ENCODE measurements at regions not wholly inside any gene's neighbourhood (a gene's known extent, or its start where the extent isn't known, plus 50 kb on each side); places are given as distances from the start of the nearest gene placed in this dataset.

DNA sequence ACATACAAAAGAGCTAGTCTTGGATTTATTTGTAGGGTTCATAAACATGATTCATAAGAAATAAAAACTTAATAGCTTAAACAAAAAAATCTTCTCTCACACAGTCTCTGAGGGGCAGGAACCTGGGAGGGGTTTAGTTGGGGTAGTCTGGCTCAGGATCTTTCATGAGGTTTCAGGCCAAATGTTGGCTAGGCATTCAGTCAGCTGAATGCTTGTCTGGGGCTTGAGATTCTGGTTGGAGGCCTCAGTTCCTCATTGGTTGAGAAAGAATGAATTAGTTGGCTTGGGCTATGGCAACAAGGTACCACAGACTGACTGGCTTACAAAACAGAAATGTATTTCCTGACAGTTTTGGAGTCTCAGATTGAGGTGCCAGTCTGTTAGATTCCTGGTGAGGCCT, 74.3 kb downstream of the ANKRD7 start:
- no peak for DNase-seq

DNA sequence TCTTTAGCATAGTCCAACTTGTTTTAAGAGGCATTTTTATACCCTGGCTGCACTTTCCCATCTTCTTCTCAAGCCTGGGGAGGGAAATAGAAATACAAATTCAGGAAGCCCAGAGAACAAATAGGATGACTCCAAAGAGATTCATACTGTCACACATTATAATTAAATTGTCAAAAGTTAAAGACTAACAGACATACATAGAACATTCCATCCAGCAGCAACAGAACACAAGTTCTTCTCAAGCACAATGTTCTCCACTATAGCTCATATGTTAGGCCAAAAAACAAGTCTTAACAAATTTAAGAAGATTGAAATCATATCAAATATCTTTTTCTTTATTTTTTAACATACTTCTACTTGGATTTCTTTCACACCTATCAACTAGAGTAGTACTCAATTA, 75.7 kb downstream of the ANKRD7 start:
- DNase-seq: no peak

DNA sequence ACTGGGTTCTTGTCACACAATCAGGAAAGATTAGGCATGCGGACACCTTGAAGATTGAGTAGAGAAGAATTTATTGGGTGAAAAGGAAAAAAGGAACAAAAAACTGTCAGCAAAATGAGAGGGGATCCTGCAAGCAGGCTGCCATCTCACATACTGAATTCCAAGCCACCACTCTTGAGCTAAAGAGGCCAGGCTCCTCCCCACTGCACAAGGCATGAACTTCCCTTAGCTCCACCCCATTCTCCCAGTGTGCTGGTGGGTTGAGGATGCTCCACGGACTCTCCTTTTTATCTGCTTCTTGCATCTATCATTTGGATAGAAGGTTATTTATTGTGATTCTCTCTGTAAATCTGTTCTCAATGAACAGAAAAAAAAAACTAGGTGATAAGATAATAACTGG, 79.6 kb downstream of the ANKRD7 start:
- DNase-seq: no peak

DNA sequence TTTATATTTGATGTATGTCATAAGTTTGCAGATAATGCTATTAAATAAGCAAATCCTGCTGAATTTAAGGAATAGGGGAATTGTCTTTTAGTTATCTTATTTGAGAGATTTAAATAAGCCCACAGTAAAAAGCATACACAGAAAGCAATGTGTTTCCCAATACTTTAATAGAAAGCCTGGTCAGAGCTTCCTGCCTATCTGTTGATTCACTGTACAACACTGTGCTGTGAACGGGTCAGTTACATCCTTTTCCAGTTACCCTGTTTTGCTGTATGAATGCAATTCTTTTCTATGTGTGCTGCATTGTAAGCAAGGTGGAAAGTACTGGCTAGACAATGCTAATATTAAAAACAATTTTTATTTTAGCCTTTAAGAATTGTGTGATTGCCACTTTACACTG, 81.2 kb downstream of the ANKRD7 start:
- no peak for DNase-seq

DNA sequence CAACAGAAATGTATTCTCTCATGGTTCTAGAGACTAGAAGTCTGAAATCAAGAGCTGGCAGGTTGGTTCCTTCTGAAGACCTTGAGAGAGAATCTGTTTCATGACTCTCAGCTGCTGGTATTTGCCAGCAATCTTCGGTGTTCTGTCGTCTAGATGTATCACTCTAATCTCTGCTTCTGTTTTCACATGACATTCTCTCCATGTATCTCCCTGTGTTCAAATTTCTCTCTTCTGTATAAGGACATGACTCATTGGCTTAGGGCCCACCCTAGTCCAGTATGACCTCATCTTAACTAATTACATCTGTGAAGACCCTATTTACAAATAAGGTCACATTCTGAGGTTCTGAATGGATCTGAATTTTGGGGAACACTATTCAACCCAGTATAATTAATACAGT, 82.3 kb downstream of the ANKRD7 start:
- DNase-seq: no peak

DNA sequence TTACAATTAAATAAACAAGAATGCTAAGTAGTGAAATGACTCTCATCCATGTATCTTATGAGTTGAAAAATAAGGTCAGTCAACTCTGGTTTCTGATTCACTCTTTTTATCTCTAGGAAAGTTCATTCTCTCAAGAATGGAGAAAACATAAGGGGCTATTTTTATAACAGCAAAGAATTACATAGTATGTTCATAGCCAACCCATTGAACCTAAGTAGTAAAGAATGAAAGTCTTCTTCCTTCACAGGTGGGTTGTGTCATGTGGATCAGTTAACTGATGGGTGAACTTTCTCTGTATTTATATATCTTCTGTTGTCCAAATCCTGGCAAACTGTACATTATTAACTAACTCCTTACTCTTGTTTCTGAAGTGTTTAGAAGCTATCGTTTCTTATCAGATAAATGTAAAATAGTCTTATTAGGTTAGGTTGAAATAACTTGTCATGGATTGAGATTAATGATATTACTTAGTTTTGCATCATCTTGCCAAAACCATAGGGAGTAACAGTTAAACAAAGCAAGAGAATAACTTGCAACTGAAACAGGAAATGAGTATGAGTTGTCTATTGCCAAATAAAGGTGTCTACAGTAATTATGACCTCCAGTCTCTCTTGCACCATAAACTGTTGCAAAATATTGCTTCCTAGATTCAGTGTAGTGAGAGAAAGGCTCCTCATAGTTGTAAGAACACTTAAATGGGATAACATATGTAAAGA, 86.8 kb downstream of the ANKRD7 start:
- DNase-seq: no peak

DNA sequence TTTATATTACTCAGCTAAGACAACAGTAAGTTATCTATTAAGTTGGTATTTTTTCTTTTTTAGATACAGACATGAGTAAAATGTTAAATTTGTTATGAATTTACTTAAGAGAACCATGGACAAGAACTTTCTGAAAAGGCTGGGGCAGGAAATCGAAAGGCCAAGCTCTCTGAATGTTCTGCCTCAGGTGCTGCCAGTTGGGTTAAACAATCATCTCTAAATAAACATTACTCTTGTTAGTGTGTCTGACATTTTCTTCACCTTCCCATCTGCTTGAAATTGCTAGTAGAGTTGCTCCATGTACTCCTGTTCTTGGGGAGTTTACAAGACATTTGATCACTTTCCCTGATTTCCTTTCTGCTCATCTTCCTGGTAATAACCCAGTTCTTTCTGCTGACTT, 87.5 kb downstream of the ANKRD7 start:
- no peak for DNase-seq

DNA sequence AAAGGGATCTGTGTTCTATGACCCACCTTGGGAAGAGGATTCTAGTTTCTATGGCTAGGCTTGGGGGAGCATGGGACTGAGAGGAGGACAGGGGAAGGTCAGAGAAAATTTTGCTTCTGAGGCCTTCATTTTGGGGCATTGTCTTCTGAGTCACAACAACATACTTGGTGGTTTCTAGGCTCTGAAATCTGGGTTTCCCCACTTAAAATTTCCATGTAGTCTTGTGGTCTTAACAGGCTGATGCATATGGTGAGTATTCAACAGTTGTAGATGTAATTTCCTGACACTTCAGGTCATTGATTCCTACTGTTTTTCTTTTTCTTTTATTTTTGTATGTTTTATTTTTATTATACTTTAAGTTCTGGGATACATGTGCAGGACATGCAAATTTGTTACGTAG, 88.5 kb downstream of the ANKRD7 start:
- no peak for DNase-seq

DNA sequence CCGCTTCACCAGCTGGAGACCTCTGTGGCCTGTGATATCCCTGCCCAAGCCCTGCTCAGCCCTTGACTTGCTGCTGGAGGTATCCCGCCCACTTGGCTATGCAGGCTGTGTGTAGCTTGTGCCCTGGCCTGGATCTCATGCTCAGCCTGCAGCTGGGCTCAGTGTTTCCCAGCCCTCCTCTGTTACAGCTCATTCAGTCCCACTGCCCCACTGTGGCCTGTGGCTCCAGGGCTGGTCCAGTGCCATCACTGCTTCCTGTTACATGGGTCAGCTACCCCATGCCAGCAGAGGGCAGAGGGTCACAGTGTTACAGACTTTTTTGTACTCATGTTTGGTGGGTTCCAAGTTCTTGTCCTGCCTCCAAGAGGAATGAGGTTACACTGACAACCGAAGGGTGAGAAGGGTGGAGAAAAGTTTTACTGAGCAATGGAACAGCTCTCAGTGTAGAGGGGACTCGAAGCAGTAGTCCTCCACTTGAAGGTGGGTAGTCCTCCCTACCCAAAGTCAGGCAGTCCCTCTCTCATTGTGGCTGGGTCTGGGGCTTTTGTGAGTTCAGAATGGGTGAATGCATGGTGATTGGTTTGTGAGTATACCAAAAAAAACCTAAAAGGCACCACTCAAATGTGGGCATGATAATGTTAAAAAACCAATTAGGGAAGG, 100.4 kb downstream of the ANKRD7 start:
- DNase-seq: no peak

DNA sequence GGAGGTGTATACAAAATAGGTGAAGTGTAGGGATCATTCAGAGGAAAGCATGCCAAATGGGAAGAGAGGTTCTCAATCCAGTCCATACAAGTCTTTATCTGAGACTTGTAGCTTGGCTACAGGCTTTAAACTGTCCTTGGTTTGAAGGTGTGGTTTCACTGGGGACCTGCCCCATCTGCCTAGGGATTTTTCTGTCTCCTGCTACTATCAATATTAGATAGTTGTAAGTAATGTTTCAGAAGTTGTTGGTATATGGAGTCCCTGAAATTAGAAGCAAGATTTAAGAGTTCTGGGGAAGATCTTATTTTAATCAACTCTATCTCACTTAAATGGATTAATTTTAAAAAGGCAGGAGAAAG, 100.9 kb downstream of the ANKRD7 start:
- DNase-seq: no peak

DNA sequence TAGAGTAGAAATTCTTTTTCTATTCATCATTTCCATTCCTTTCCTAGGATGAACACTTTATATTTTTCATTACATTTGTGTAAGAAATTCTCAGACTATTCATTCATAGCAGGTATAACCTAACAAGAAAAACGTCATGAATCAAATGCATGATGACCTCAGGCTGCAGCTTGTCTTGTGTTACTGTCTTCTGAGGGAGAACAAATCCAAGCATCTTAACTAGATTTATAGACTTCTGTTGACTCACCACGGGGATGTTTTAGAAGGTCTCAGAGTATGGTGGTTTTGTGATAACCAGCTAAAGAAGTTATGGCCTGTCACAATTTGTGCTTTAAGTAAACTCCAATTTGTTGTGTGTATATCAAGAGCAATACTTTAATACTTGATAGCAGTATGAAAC, 102.7 kb downstream of the ANKRD7 start:
- no peak for DNase-seq

DNA sequence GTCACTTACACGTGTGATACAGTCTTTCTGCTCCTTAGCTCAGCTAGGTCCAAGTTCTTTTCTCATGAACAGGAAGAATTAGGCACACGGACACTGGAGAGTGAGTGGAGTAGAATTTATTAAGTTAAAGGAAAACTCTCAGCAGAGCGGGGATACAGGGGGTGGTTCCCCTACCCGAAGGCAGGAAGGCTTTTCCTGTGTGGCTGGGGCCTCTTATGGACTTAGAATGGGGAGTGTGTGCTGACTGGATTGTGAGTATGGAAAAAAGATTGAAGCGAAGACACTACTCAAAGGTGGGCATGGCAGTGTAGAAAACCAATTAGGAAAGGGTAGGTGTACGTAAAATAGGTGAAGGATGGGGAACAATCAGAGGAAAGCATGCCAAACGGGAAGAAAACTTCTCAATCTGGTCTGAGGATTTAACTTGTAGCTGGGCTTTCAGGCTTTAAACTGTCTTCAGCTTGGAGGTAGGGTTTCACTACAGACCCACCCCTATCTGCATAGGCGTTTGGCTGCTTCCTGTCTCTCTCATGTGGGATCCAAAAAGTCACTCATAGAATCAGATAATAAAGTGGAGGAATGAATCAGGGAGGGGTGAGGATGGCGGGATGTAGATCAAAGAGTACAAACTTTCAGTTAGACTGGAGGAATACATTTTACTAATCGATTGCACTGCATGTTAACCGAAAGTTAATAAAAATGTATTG, 104.2 kb downstream of the ANKRD7 start:
- no peak for DNase-seq

DNA sequence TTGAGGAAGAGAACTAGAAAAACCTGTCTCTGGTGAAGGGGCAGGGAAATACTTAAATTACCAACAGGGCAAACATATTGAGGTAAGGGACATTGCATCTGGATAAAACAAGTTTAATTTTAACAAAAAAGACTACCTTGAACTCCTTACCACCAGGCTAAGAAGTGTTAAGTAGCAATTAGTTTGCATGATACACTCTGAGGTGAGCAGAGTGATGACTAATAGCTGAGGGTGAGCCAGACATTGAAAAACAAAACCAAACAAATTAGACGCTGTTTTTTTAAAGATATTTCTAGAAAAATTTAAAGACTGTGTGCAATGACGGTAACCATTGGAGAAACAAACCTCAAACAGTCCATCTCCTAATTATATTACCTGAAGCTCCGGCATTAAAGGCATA, 105.9 kb downstream of the ANKRD7 start:
- no peak for DNase-seq

DNA sequence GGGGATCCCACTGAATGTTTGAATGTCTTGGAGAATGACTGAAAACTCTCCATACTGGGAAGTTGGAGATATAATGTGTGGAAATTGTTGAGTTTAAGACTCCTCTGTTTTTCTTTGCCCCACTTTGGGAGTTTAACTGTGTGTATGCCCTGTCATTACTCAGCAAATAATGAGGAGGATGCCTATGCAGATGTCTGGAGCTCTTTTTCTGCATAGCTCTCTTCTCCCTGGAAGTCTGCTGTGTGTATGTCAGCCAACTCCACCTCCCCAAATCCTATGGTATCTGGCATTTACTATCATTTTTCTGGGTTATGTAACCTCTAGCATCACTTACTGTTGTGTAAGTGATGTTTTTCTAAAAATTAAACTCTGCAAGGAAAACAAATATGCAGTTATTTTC, 122.2 kb downstream of the ANKRD7 start:
- no peak for DNase-seq

DNA sequence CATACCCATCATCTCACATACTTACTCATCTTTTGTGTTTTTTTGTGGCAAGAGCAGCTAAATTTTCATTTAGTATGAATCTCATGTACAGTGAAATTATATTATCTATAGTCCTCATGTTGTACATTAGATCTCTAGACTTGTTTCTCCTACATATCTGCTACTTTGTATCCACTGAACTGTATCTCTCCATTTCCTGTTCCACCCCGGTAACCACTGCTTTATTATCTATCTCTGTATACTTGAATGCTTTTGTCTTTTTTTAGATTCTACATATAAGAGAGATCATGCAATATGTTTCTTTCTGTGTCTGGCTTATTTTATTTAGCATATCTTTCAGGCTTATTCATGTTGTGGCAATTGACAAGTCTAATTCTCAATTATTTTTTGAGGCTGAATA, 125.1 kb downstream of the ANKRD7 start:
- no peak for DNase-seq

DNA sequence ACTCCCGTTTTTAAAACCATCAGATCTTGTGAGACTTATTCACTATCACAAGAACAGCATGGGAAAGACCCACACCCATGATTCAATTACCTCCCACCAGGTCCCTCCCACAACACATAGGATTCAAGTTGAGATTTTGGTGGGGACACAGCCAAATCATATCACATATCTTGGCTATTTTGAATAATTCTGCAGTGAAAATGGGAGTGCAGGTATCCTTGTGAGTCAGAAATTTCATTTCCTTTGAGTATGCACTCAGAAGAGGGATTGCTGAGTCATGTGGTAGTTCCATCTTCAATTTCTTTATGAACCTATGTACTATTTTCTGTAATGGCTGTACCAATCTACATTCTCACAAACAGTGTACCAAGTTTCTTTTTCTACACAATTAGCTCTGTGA, 125.8 kb downstream of the ANKRD7 start:
- DNase-seq: no peak

DNA sequence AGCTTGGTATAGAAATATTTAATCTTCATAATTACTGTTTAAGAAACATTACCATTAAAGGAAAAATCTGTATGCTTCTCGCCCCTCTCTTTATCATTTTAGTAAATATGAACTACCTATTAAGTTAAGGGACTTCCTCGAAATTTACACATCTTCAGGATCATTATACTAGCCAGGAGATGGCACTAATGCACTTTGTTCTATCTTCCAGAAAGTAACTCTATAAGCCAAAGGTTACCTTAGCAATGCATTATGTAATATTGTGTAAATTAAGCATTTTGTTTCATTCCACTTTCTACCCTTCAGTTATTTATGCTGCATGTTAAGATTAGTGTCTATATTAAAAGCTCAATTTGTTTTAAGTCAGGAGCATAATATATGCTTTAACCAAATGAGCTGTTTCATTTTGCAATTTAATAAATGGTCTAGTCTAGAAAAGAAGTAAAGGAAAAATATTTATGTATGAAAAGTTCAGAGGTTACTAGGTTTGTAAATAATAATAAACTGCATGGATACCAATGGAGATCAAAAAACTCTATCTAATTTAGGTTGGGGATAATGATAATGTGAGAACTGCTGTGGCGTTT, 128.5 kb downstream of the ANKRD7 start:
- DNase-seq: peak; percentile 60

DNA sequence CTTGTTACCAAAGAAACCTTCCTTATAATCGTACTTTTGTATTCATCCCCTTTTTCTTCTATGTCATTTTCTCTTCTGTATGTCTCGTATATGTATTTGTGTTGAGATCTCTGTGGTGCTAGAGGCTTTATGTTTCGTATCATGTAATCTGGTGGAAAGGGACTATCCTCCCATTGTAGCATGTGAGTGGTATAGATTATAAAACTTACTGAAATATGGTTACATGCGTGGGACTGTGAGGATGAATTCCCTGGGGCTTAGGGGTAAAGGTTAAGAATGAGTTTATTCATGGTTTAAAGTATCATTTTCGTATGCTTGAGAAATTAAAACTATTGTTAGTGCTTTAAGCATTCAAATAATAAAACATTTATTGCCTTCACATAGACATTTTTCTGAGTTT, 141.9 kb downstream of the ANKRD7 start:
- DNase-seq: no peak

DNA sequence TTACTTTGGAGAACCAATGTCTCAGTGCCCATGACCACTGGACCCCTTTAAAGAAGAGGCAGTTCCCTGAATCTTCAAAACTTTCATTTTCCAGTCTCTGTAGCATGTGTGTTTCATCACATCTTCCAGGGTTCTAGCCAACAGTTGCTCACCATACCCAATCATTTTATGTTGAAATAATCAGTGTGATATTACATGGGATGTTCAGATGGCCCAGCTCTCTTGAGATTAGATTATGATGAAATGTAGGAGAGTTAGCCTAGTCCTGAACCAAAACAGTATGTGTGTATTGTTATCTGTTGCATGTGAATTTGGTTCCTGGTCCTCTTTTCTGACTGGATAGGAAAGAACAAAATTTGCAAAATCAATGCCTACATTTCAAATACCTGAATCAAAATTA, 144.5 kb downstream of the ANKRD7 start:
- DNase-seq: no peak

DNA sequence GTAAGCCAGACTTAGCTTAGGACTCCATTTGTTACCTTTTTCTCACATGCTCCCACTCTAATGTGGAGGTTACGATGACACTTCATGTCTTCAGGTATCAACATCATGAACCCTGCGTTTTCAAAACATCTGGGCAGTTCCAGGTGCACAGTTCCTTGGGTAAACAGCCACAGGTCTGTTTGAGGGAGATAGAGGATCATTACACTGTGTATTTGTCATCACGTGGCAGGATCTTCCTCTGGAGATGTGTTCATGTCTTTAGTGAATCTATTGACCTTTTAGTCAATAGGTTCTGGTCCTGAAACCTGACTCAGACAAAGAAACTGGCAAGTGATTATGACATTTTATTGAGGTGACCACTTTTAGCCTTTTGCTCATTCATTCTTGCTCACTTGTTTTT, 145.5 kb downstream of the ANKRD7 start:
- DNase-seq: no peak

DNA sequence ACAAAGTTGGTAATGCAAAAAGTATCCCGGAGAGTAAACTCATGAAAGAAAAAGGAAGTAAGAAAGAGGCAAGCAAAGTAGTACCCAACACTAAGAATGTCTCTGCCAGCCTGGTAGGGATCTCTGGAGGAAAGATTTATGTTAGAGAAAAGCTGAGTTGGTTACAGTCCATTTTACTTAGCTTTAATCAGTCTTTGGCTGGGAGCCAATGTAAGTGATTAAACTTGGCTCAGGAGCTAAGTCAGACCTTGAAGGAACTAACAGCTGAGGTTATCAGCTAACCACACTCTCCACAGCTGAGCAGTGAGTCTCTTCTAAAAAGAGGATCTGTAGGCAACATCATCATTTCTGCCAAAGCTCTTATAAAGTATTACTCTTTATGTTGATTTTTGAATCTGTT, 148.0 kb downstream of the ANKRD7 start:
- no peak for DNase-seq

DNA sequence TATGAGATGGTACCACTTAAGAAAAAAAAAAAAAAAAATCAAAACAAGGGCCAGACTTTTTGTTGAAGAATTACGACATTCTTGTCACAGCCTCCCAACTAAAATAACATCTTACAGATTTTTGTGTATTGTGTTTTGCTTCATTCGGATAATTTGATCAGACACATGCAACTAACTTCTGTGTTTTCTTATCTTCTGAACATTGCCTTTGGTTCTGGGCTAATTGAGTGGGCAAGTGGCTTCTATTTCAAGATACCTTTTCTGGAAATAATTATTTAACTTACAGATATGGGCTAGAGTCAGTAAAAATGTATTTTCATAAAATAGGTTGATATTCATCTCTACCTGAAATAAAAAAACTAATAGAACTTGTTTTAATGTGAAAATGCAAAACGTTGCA, 165.1 kb downstream of the ANKRD7 start:
- no peak for DNase-seq

DNA sequence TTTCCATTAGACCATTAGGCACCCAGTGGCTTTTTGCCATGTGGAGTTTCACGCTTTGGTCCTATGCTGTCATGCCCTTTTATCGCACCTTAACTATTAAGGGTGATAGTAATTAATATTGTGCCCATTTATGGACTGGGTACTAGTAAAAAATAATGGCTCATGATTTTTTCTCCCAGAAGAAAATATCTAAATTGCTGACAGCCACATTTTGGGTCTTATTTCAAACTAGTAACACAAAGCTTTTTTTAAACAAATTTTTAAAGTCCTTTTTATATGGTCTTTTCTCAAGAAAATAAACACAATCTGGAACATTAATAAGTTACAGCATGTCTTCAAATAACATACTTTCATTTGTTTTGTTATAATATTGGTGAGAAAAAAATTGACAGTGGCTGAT, 179.7 kb downstream of the ANKRD7 start:
- DNase-seq: no peak

DNA sequence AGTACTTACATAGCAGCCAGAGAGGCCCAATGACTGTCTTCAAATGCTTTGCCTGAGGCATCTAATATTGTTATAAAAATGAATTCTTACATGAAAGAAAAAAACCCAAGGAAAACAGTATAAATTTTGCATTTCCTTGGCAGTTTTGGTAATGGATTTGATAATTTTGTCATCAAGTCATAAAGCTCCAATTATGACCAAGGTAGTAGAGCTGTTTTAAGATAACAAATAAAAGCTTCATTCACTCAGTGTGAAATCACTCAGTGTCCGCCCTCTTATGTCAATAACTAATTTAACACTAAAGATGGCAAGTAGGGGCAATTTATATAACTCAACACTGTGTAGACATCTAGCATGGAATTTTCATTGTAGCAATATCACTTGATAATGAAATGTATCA, 193.9 kb downstream of the ANKRD7 start:
- DNase-seq: no peak

Measured in NCI-H2227 treated with DMSO at 0.1 percent for 48 hours (cell line).